ENCODE measurements at regions not wholly inside any gene's neighbourhood (a gene's known extent, or its start where the extent isn't known, plus 50 kb on each side); places are given as distances from the start of the nearest gene placed in this dataset.
"Not testable (repeated sequence)": the region's sequence is repeated elsewhere in the genome, so short reads cannot be mapped to it uniquely, and the experiment has no call there.

GRCh38 chr5:2165203-2165602 is 282.5 kb upstream of the IRX4 start:
- Mint-ChIP-seq H3K4me3 (no peak overlapping the region), H3K36me3 (no peaks in the 10 kb centered on the region), H3K27me3 (peaks cover 3% of the 10 kb centered on the region), H3K4me1 (peaks cover 0 to 1% (median 0%) of the 10 kb centered on the region in 3 donors), H3K9me3 (peaks cover 0 to 3% (median 0%) of the 10 kb centered on the region in 3 donors), H3K27ac (no peak overlapping the region)

GRCh38 chr5:2164586-2164985 is 281.9 kb upstream of the IRX4 start:
- Mint-ChIP-seq H3K27me3 (peaks cover 3% of the 10 kb centered on the region), H3K4me1 (peaks cover 0 to 1% (median 0%) of the 10 kb centered on the region in 3 donors), H3K9me3 (peaks cover 0 to 1% (median 0%) of the 10 kb centered on the region in 3 donors), H3K27ac (no peak overlapping the region), H3K36me3 (no peaks in the 10 kb centered on the region), H3K4me3 (no peak overlapping the region)

- H3K27me3 Mint-ChIP-seq = peaks cover 2% of the 10 kb centered on the region
- H3K4me1 Mint-ChIP-seq = peaks cover 0 to 1% (median 0%) of the 10 kb centered on the region in 3 donors
- no peak overlapping the region for H3K27ac Mint-ChIP-seq
- no peak overlapping the region for H3K4me3 Mint-ChIP-seq
- H3K36me3 Mint-ChIP-seq = no peaks in the 10 kb centered on the region
- H3K9me3 Mint-ChIP-seq = no peaks in the 10 kb centered on the region
Measured at GRCh38 chr5:2163940-2164490, 281.3 kb upstream of the IRX4 start.

- Mint-ChIP-seq H3K27ac (no peak overlapping the region), H3K27me3 (no peaks in the 10 kb centered on the region), H3K9me3 (no peaks in the 10 kb centered on the region), H3K4me3 (no peak overlapping the region), H3K4me1 (peaks cover 0 to 1% (median 0%) of the 10 kb centered on the region in 3 donors), H3K36me3 (no peaks in the 10 kb centered on the region)
Measured at GRCh38 chr5:2163060-2163856, 280.5 kb upstream of the IRX4 start.

- Mint-ChIP-seq H3K36me3 (no peaks in the 10 kb centered on the region), H3K27ac (no peak overlapping the region), H3K4me3 (no peak overlapping the region), H3K27me3 (no peaks in the 10 kb centered on the region), H3K9me3 (peaks cover 0 to 5% (median 4%) of the 10 kb centered on the region in 3 donors), H3K4me1 (peaks cover 0 to 1% (median 0%) of the 10 kb centered on the region in 3 donors)
Measured at GRCh38 chr5:2160811-2161210, 278.1 kb upstream of the IRX4 start.

GRCh38 chr5:2158767-2159166 is 276.0 kb upstream of the IRX4 start:
- Mint-ChIP-seq H3K4me1 (no peaks in the 10 kb centered on the region), H3K4me3 (no peak overlapping the region), H3K9me3 (peaks cover 0 to 5% (median 4%) of the 10 kb centered on the region in 3 donors), H3K27me3 (no peaks in the 10 kb centered on the region), H3K36me3 (peaks cover under 1% of the 10 kb centered on the region), H3K27ac (no peak overlapping the region)

- Mint-ChIP-seq H3K27me3 (no peaks in the 10 kb centered on the region), H3K27ac (no peak overlapping the region), H3K9me3 (peaks cover 0 to 5% (median 4%) of the 10 kb centered on the region in 3 donors), H3K4me3 (no peak overlapping the region), H3K36me3 (peaks cover 3% of the 10 kb centered on the region), H3K4me1 (no peaks in the 10 kb centered on the region)
Measured at GRCh38 chr5:2158109-2158508, 275.4 kb upstream of the IRX4 start.

GRCh38 chr5:2157372-2157771 is 274.6 kb upstream of the IRX4 start:
- Mint-ChIP-seq H3K27me3 (no peaks in the 10 kb centered on the region), H3K4me3 (no peak overlapping the region), H3K36me3 (peaks cover 3% of the 10 kb centered on the region), H3K4me1 (no peaks in the 10 kb centered on the region), H3K27ac (no peak overlapping the region), H3K9me3 (peaks cover 0 to 5% (median 4%) of the 10 kb centered on the region in 3 donors)

- Mint-ChIP-seq H3K4me3 (no peak overlapping the region), H3K36me3 (peaks cover 3% of the 10 kb centered on the region), H3K27ac (no peak overlapping the region), H3K4me1 (no peaks in the 10 kb centered on the region), H3K27me3 (no peaks in the 10 kb centered on the region), H3K9me3 (peaks cover 0 to 5% (median 4%) of the 10 kb centered on the region in 3 donors)
Measured at GRCh38 chr5:2156358-2157059, 273.8 kb upstream of the IRX4 start.

- Mint-ChIP-seq H3K36me3 (peaks cover 3% of the 10 kb centered on the region), H3K27ac (peak overlapping the region in 1 of 3 donors; percentile 32), H3K4me1 (no peaks in the 10 kb centered on the region), H3K27me3 (no peaks in the 10 kb centered on the region), H3K4me3 (no peak overlapping the region), H3K9me3 (peaks cover 0 to 5% (median 4%) of the 10 kb centered on the region in 3 donors)
Measured at GRCh38 chr5:2155556-2155955, 272.8 kb upstream of the IRX4 start.

GRCh38 chr5:2153802-2154201 is 271.1 kb upstream of the IRX4 start:
- H3K4me3 Mint-ChIP-seq = no peak overlapping the region
- peaks cover 8% of the 10 kb centered on the region for H3K27me3 Mint-ChIP-seq
- H3K9me3 Mint-ChIP-seq = peaks cover 0 to 9% (median 4%) of the 10 kb centered on the region in 3 donors
- H3K27ac Mint-ChIP-seq = no peak overlapping the region
- no peaks in the 10 kb centered on the region for H3K4me1 Mint-ChIP-seq
- H3K36me3 Mint-ChIP-seq = peaks cover 3% of the 10 kb centered on the region

- Mint-ChIP-seq H3K4me3 (no peak overlapping the region), H3K27ac (no peak overlapping the region), H3K27me3 (peaks cover 8% of the 10 kb centered on the region), H3K36me3 (peaks cover 3% of the 10 kb centered on the region), H3K4me1 (no peaks in the 10 kb centered on the region), H3K9me3 (peaks cover 0 to 9% (median 4%) of the 10 kb centered on the region in 3 donors)
Measured at GRCh38 chr5:2153350-2153749, 270.6 kb upstream of the IRX4 start.

GRCh38 chr5:2151301-2151888 is 268.7 kb upstream of the IRX4 start:
- not testable (repeated sequence) for H3K27ac Mint-ChIP-seq, H3K4me3 Mint-ChIP-seq, H3K27me3 Mint-ChIP-seq, H3K9me3 Mint-ChIP-seq, H3K36me3 Mint-ChIP-seq, H3K4me1 Mint-ChIP-seq

GRCh38 chr5:2149195-2149539 is 266.4 kb upstream of the IRX4 start:
- H3K27ac Mint-ChIP-seq = no peak overlapping the region

More at GRCh38 chr5:2149195-2149539, 266.4 kb upstream of the IRX4 start:
- H3K4me3 Mint-ChIP-seq = no peak overlapping the region
- peaks cover 0 to 4% (median 0%) of the 10 kb centered on the region in 3 donors for H3K9me3 Mint-ChIP-seq
- H3K27me3 Mint-ChIP-seq = peaks cover 8% of the 10 kb centered on the region
- H3K4me1 Mint-ChIP-seq = no peaks in the 10 kb centered on the region
- H3K36me3 Mint-ChIP-seq = peaks cover 3% of the 10 kb centered on the region

Data from IgD-negative memory B cell (primary cell).